ENCODE measurements at regions not wholly inside any gene's neighbourhood (a gene's known extent, or its start where the extent isn't known, plus 50 kb on each side); places are given as distances from the start of the nearest gene placed in this dataset.

GRCh38 chr5:100746730-100747129 lies 156.4 kb downstream of the ST8SIA4 start:
- TF ChIP-seq POLR2AphosphoS5 (IDR thresholded peaks at IDR 0.05) (no peak), POLR2A (IDR thresholded peaks at IDR 0.05) (no peak), CTCF (IDR thresholded peaks at IDR 0.05 in 8 of 11, conservative IDR thresholded peaks at IDR 0.05 in 3 of 11) (no peak)
